ENCODE measurements at regions not wholly inside any gene's neighbourhood (a gene's known extent, or its start where the extent isn't known, plus 50 kb on each side); places are given as distances from the start of the nearest gene placed in this dataset.

DNA sequence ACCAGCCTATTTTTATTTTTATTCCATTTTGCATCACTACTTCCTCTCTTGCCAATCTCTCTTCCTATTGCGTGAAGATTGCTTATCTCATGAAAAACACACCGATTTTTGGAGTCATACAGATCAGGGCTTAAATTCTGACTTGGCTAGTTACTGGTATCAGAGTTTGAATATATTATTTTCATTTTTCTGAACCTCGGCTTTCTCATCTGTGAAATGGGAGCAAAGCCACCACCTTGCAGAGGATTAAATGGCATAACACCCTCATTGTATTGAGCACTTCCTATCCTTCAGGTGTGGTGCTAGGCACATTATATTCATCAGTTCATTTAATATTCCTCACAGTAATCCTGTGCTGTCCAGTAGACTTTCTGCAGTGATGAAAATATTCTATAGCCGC is 208.8 kb downstream of the HAPSTR1 start:
- Mint-ChIP-seq H3K9me3 (peaks cover 3% of the 10 kb centered on the region), H3K4me3 (ENCODE audit: low read depth) (no peak overlapping the region), H3K27ac (no peak overlapping the region), H3K4me1 (ENCODE audit: low read depth) (no peaks in the 10 kb centered on the region), H3K36me3 (ENCODE audit: low read depth) (no peaks in the 10 kb centered on the region), H3K27me3 (ENCODE audit: low read depth) (no peaks in the 10 kb centered on the region)
- intact Hi-C loops (cut with micrococcal nuclease): no loop called here
- no peak for DNase-seq (ENCODE audit: low spot score)

DNA sequence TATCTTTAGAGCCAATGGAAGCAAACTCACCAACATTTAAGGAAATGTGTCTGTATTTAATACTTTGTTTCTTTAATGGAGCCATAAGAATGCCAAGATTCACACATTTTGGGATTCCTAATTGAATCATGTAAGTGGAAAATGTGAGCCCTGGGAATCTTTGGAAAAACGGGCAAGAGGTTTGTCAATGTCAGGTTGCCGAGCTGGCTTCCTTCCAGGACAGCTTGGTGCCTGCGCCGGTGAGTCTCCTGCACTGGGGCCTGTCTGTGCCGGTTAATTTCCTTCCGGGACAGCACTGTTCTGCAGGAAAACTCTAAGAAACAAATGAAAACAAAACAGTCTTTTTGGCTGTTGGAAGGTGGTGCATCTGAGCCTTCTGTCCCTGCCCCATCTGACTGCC is 210.6 kb downstream of the HAPSTR1 start:
- no peak for DNase-seq (ENCODE audit: low spot score)
- H3K9me3 Mint-ChIP-seq: peaks cover 3% of the 10 kb centered on the region
- intact Hi-C loops (cut with micrococcal nuclease): no loop called here
- H3K27me3 Mint-ChIP-seq (ENCODE audit: low read depth): no peaks in the 10 kb centered on the region
- H3K4me1 Mint-ChIP-seq (ENCODE audit: low read depth): no peaks in the 10 kb centered on the region
- no peaks in the 10 kb centered on the region for H3K36me3 Mint-ChIP-seq (ENCODE audit: low read depth)
- no peak overlapping the region for H3K27ac Mint-ChIP-seq
- H3K4me3 Mint-ChIP-seq (ENCODE audit: low read depth): no peak overlapping the region

DNA sequence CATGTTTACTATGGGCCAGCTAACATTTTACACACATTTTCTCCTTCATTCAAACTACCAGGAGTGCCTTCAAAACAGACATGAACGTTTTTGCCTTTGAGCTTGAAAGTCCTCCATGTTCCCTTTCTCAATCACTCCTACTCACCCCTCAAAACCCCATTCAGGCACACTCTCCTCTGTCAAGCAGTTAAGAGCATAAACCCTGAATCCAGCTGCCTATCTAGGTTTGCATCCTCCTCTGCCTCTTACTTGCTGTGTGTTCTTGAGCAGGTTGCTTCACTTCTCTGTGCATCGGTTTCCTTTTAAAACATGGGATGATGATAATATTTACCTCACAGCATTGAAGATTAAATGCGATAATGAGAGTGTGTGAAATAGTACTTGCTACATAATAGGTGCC is 215.3 kb downstream of the HAPSTR1 start:
- intact Hi-C loops (cut with micrococcal nuclease): no loop called here
- H3K4me3 Mint-ChIP-seq (ENCODE audit: low read depth): no peak overlapping the region
- no peaks in the 10 kb centered on the region for H3K4me1 Mint-ChIP-seq (ENCODE audit: low read depth)
- H3K36me3 Mint-ChIP-seq (ENCODE audit: low read depth): no peaks in the 10 kb centered on the region
- H3K27ac Mint-ChIP-seq: no peak overlapping the region
- H3K27me3 Mint-ChIP-seq (ENCODE audit: low read depth): no peaks in the 10 kb centered on the region
- DNase-seq (ENCODE audit: low spot score): no peak
- H3K9me3 Mint-ChIP-seq: no peaks in the 10 kb centered on the region

DNA sequence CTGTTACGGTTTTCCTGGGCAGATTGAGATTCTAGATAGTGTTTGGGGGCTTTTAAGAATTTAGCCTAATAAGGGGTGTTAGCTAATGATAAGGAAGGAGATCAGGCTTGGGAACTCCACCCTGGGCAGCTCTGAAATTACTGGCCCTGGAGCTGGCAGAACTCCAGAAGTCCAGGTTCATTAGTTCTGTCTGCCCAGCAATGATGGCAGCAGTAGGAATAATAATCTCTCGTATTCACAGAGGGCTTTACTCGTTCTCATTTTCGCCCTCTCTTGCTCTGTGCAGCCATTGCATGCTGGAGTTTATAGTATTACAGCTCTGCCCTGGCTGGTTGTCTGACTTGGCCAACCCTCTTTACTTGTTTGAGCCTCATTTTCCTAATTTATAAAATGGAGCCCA is 216.0 kb downstream of the HAPSTR1 start:
- Mint-ChIP-seq H3K27me3 (ENCODE audit: low read depth) (no peaks in the 10 kb centered on the region), H3K9me3 (no peaks in the 10 kb centered on the region), H3K4me1 (ENCODE audit: low read depth) (no peaks in the 10 kb centered on the region)

GRCh38 chr16:9308356-9308801 is 216.9 kb downstream of the HAPSTR1 start:
- Mint-ChIP-seq H3K27ac (no peak overlapping the region), H3K4me3 (ENCODE audit: low read depth) (no peak overlapping the region), H3K9me3 (no peaks in the 10 kb centered on the region), H3K36me3 (ENCODE audit: low read depth) (no peaks in the 10 kb centered on the region), H3K4me1 (ENCODE audit: low read depth) (no peaks in the 10 kb centered on the region), H3K27me3 (ENCODE audit: low read depth) (no peaks in the 10 kb centered on the region)
- no peak for DNase-seq (ENCODE audit: low spot score)
- intact Hi-C loops (cut with micrococcal nuclease): no loop called here

More for the DNA sequence above, 216.0 kb downstream of the HAPSTR1 start:
- DNase-seq (ENCODE audit: low spot score): no peak
- Mint-ChIP-seq H3K27ac (no peak overlapping the region), H3K36me3 (ENCODE audit: low read depth) (no peaks in the 10 kb centered on the region), H3K4me3 (ENCODE audit: low read depth) (no peak overlapping the region)
- intact Hi-C loops (cut with micrococcal nuclease): no loop called here

DNA sequence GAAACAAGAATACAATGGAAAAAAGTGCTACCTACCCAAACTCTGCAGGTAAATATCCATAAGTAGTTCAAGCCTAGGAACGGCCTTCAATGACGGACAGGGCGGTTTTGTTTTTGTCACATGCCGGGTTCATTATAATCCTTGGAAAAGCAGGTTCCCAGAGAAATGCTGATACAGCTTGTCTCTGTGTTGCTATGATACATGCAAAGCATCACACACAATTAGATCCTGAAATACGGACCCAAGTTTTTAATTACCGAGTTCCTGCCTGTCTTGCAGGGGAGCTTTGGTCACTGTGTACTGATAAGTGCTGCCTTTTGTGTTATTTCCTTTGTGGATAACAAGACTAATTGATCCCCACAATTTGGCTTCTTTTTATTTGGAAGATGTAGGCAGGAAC is 217.4 kb downstream of the HAPSTR1 start:
- Mint-ChIP-seq H3K27ac (no peak overlapping the region), H3K4me1 (ENCODE audit: low read depth) (no peaks in the 10 kb centered on the region), H3K4me3 (ENCODE audit: low read depth) (no peak overlapping the region), H3K36me3 (ENCODE audit: low read depth) (no peaks in the 10 kb centered on the region), H3K9me3 (no peaks in the 10 kb centered on the region), H3K27me3 (ENCODE audit: low read depth) (no peaks in the 10 kb centered on the region)
- DNase-seq (ENCODE audit: low spot score): no peak
- intact Hi-C loops (cut with micrococcal nuclease): no loop called here

- no peaks in the 10 kb centered on the region for H3K9me3 Mint-ChIP-seq
- intact Hi-C loops (cut with micrococcal nuclease): no loop called here
- no peaks in the 10 kb centered on the region for H3K36me3 Mint-ChIP-seq (ENCODE audit: low read depth)
- no peak overlapping the region for H3K27ac Mint-ChIP-seq
- H3K4me3 Mint-ChIP-seq (ENCODE audit: low read depth): no peak overlapping the region
- H3K27me3 Mint-ChIP-seq (ENCODE audit: low read depth): no peaks in the 10 kb centered on the region
- no peak for DNase-seq (ENCODE audit: low spot score)
- H3K4me1 Mint-ChIP-seq (ENCODE audit: low read depth): no peaks in the 10 kb centered on the region
Measured at GRCh38 chr16:9309844-9310243, 218.4 kb downstream of the HAPSTR1 start.

- intact Hi-C loops (cut with micrococcal nuclease): no loop called here
- no peaks in the 10 kb centered on the region for H3K4me1 Mint-ChIP-seq (ENCODE audit: low read depth)
- no peak overlapping the region for H3K4me3 Mint-ChIP-seq (ENCODE audit: low read depth)
- no peak overlapping the region for H3K27ac Mint-ChIP-seq
- peaks cover 1% of the 10 kb centered on the region for H3K9me3 Mint-ChIP-seq
- DNase-seq (ENCODE audit: low spot score): no peak
- no peaks in the 10 kb centered on the region for H3K27me3 Mint-ChIP-seq (ENCODE audit: low read depth)
- H3K36me3 Mint-ChIP-seq (ENCODE audit: low read depth): no peaks in the 10 kb centered on the region
Measured at GRCh38 chr16:9311303-9311954, 220.0 kb downstream of the HAPSTR1 start.

DNA sequence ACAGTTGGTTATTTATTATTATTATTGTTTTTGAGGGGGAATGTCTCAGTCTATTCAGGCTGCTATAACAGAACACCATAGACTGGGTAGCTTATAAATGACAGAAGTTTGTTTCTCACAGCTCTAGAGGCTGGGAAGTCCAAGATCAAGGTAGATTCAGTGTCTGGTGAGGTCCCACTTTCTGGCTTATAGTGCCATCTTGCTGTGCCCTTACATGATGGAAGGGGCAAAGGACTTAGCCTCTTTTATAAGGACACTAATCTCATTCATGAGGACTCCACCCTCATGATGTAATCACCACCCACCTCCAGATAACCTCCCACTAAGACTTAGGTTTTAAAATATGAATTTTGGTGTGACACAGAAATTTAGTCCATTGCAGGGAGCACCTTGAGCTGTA is 224.6 kb downstream of the HAPSTR1 start:
- Mint-ChIP-seq H3K4me1 (ENCODE audit: low read depth) (no peaks in the 10 kb centered on the region), H3K27me3 (ENCODE audit: low read depth) (no peaks in the 10 kb centered on the region), H3K36me3 (ENCODE audit: low read depth) (no peaks in the 10 kb centered on the region), H3K9me3 (peaks cover 9% of the 10 kb centered on the region), H3K27ac (no peak overlapping the region), H3K4me3 (ENCODE audit: low read depth) (no peak overlapping the region)
- DNase-seq (ENCODE audit: low spot score): no peak
- intact Hi-C loops (cut with micrococcal nuclease): no loop called here

DNA sequence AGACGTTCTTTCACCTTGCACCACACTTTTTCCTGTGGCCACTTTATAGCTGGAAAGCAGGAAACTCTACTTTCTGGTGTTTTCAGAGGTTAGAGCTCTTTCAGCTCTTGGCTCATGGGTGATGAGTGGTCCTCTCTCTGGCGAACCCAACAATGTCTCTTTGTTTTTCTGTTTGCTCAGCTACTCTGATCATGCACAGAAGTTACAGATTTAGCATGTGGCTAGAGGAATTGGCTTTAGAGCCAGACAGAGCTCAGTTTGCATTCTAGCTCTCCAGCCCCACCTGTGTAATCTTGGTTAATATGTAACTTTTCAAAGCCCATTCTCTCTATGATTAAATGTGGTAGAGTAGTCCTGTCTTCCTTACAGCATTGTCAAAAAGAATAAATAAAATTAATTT is 225.2 kb downstream of the HAPSTR1 start:
- Mint-ChIP-seq H3K9me3 (peaks cover 9% of the 10 kb centered on the region), H3K4me3 (ENCODE audit: low read depth) (no peak overlapping the region), H3K27me3 (ENCODE audit: low read depth) (no peaks in the 10 kb centered on the region), H3K36me3 (ENCODE audit: low read depth) (no peaks in the 10 kb centered on the region), H3K27ac (no peak overlapping the region), H3K4me1 (ENCODE audit: low read depth) (no peaks in the 10 kb centered on the region)
- no peak for DNase-seq (ENCODE audit: low spot score)
- intact Hi-C loops (cut with micrococcal nuclease): no loop called here

- Mint-ChIP-seq H3K36me3 (ENCODE audit: low read depth) (no peaks in the 10 kb centered on the region), H3K9me3 (peaks cover 9% of the 10 kb centered on the region), H3K4me1 (ENCODE audit: low read depth) (no peaks in the 10 kb centered on the region), H3K27ac (no peak overlapping the region), H3K27me3 (ENCODE audit: low read depth) (no peaks in the 10 kb centered on the region), H3K4me3 (ENCODE audit: low read depth) (no peak overlapping the region)
- DNase-seq (ENCODE audit: low spot score): no peak
- intact Hi-C loops (cut with micrococcal nuclease): no loop called here
Measured at GRCh38 chr16:9318764-9319163, 227.3 kb downstream of the HAPSTR1 start.

DNA sequence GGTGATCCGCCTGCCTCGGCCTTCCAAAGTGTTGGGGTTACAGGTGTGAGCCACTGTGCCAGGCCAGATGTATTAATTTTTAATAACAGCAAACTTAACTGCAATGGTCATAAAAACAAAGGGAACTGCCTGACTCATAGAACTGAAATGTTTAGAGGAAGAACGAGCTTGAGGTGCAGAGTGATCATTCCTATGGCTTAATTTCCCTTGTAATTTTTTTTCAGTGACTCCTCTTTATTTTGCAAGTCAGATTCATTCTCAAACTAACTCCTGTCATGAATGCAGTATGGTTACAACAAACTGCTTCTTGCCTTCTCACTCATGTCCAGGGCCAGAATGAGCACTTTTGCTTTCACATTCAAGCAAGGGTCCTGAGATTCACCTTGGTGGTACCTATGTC is 231.3 kb downstream of the HAPSTR1 start:
- Mint-ChIP-seq H3K27me3 (ENCODE audit: low read depth) (no peaks in the 10 kb centered on the region), H3K9me3 (peaks cover 6% of the 10 kb centered on the region), H3K4me1 (ENCODE audit: low read depth) (no peaks in the 10 kb centered on the region), H3K27ac (no peak overlapping the region), H3K36me3 (ENCODE audit: low read depth) (no peaks in the 10 kb centered on the region), H3K4me3 (ENCODE audit: low read depth) (no peak overlapping the region)
- no peak for DNase-seq (ENCODE audit: low spot score)
- intact Hi-C loops (cut with micrococcal nuclease): no loop called here

DNA sequence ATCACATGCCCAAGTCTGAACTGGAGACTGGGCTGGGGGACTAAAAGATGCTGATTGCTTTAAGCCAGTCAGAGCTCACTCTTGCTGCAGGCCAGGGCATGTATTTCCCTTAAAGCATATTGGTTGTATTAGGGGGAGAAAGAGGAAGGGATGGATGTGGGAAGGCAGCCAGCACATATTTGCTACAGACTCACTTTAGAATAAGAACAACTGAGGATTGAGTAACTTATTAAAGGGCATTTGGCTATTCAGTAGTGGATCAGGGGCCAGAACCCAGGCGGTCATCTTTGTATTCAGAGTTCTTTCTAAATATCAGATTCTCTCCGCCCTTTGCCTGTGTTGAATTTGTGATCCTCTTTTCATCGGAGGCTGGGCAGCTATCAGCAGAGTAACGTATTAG is 231.7 kb downstream of the HAPSTR1 start:
- Mint-ChIP-seq H3K27ac (no peak overlapping the region), H3K36me3 (ENCODE audit: low read depth) (no peaks in the 10 kb centered on the region), H3K4me1 (ENCODE audit: low read depth) (no peaks in the 10 kb centered on the region), H3K4me3 (ENCODE audit: low read depth) (no peak overlapping the region), H3K9me3 (peaks cover 6% of the 10 kb centered on the region), H3K27me3 (ENCODE audit: low read depth) (no peaks in the 10 kb centered on the region)
- intact Hi-C loops (cut with micrococcal nuclease): no loop called here
- no peak for DNase-seq (ENCODE audit: low spot score)

- DNase-seq (ENCODE audit: low spot score): no peak
- no peaks in the 10 kb centered on the region for H3K9me3 Mint-ChIP-seq
- no peak overlapping the region for H3K4me3 Mint-ChIP-seq (ENCODE audit: low read depth)
- H3K4me1 Mint-ChIP-seq (ENCODE audit: low read depth): no peaks in the 10 kb centered on the region
- H3K27ac Mint-ChIP-seq: no peak overlapping the region
- no peaks in the 10 kb centered on the region for H3K36me3 Mint-ChIP-seq (ENCODE audit: low read depth)
- no peaks in the 10 kb centered on the region for H3K27me3 Mint-ChIP-seq (ENCODE audit: low read depth)
- intact Hi-C loops (cut with micrococcal nuclease): no loop called here
Measured at GRCh38 chr16:9327253-9327652, 235.8 kb downstream of the HAPSTR1 start.

Data from activated T-helper 2 cell treated with anti-CD3 and anti-CD28 coated beads, Interferon-gamma antibody, Interleukin-2, Interleukin-4, amounts not matched to agents 10 μg/mL and 5 μg/mL and 100 μg/mL, durations not matched to agents 14 hours and 24 hours and 36 hours (primary cell).